ENCODE measurements at regions not wholly inside any gene's neighbourhood (a gene's known extent, or its start where the extent isn't known, plus 50 kb on each side); places are given as distances from the start of the nearest gene placed in this dataset.
A peak's percentile ranks its signal among the peaks of the same experiment; 100 is the strongest.
"Not testable (repeated sequence)": the region's sequence is repeated elsewhere in the genome, so short reads cannot be mapped to it uniquely, and the experiment has no call there.

DNA sequence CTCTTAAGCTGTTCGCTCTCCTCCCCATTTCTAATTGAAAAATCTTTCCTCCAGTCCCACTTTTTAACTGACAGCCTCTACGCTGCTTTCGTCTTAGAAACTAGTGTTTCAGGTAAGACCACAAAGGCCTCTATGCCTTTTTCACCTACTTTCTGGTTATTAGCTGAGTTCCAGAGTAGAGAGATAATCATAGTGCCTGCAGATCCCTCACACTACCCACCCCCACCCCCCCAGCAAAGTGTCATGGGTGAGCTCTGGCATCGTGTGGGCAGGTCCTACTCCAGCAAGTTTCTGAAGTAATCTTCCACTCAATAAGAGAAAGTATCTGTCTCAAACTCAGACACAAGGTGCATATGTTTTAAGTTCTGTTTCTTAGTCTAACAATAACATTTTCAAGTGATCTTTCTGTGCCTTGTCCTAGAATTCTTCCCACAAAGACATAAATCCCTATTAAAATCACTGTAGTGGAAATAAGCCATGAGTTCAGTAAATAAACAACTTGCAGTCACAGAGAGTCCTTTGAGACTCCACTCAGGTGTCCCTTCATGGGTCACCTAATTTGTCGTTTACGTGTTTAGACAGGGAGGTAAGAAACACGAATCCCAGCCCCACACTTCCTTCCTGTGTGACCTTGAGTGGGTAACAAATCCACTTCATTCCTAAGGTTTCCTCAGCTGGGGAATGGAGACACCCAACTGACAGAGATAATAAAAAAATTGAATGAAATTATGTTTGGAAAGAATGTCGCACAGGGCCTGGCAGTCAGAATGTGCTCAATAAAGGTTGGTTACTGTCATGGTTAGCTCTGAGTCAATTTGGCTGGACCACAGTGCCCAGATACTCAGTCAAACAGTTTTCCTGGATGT lies 228.9 kb upstream of the CAND1 start:
- DNase-seq (ENCODE audit: low spot score): no peak

DNA sequence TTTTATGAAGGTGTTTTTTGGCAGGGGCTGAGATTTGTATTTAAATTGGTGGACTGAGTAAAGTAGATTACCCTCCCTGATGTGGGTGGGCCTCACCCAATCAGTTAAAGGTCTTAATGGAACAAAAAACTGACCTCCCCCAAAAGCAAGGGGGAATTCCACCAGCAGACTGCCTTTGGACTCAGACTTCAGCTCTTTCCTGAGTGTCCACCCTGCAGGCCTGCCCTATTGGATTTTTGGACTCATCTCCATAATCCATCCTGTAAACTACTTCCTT lies 228.4 kb upstream of the CAND1 start:
- DNase-seq (ENCODE audit: low spot score): no peak

DNA sequence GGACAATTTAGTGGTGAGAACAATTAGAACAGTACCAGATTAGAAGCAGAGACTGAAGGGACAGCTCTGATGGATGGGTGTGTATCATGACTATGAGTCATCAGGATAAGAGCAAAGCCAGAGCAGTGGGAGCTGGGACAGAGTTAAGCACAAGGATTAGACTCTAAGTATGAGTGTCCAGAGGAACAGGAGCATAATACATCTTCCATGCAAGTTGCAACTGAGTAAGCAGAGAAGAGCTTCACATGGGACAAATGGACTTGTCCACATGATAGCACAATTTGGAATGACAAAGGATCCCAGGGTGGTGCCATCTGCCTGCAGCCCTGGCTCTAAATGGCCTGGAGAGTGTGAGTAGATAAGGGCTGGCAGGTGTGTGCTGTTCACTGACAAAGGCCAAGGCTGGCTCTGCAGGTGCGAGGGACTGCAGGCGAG lies 226.4 kb upstream of the CAND1 start:
- no peak for DNase-seq (ENCODE audit: low spot score)

DNA sequence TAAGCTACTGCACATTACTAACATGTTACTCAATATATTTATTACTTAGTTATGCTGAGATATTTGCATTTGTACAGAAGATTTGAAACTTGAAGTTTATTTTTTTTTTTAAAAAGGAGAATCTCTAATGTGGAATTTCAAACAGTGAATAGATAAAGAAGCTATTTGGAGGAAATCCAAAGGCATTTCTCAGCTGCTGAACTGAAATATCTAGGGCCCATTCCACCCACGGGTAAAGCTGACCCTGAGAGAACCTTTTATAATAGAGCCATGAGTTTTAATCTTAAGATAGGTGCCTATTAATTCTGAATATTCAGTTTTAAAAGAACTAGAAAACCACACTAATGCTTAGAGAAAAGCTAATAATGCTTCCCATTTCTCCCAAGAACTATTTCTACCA lies 225.4 kb upstream of the CAND1 start:
- no peak for DNase-seq (ENCODE audit: low spot score)

DNA sequence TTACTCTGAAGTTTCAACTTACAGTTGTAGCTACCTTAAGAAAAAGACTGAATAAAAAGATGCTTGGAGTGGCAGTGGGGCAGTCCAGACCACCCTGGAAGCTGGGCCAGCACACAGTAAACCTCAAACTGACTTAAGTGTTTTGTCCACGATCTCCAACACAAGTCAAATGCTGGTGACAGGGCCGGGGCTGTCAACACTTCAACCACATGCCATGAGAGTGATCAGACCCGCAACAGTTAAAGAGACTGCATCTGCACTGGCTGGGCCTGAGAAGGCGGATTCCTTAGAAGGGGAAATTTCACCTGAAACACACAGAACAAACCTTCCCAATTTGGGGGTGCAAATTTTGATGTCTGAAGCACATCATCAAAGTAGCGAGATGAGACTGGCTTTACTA lies 223.5 kb upstream of the CAND1 start:
- DNase-seq (ENCODE audit: low spot score): no peak

DNA sequence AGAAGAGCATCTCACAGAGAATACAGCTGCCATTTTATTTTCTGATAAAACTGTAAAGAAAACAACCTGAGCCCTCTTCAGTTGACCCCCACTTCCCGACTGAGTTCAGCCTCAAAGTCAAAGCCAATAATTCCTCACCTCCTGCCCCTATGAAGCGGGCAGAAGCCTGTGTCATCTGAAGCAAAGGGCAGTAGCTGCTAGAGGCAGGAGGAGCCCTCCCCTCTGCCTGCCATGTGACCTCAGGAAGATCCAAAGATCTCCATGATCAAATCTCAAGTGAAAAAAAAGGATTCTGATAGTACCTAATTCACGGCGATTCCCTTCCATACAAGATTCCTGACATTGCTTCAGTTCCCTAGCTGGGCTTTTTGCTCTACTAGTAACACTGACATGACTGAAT lies 223.1 kb upstream of the CAND1 start:
- no peak for DNase-seq (ENCODE audit: low spot score)

DNA sequence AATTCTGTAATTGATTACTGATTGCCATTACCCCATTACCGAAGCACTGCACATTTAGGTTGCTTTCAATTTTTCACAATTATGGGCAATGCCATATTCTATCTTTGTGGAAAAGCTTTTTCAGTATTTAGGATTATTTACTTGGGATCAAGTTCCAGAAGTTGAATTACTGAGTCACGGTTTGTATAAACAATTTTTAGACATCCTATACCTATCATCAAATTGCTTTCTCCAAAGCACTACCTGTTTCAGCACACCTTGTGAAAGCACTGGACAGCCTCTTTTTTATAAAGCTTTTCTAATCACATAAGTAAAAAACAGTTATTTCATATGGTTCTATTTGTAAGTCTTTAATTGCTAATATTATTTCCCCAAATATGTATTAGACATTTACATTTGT lies 221.5 kb upstream of the CAND1 start:
- DNase-seq (ENCODE audit: low spot score): no peak

DNA sequence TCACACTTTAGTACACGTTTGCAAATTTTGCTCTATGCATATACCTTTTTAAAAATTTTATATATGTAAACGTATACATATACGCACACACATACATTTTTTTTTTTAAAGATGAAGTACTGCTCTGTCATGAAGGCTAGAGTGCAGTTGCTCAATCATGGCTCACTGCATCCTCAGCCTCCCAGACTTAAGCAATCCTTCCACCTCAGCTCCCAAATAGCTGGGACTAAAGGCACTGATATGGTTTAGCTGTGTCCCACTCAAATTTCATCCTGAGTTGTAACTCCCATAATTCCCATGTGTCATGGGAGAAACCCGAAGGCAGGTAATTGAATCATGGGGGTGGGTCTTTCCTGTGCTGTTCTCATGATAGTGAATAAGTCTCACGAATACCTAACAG lies 220.8 kb upstream of the CAND1 start:
- DNase-seq (ENCODE audit: low spot score): no peak

DNA sequence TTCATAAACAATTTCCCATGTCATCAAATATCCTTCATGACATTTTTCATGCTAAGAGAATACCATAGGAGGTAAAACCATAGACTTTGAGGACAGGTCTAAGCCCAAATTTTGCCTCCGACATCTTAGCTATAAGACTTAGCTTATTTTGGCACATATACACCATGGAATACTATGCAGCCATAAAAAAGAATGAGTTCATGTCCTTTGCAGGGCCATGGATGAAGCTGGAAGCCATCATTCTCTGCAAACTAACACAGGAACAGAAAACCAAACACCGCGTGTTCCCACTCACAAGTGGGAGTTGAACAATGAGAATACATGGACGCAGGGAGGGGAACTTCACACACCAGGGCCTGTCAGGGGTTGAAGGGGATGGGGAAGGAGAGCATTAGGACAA lies 220.0 kb upstream of the CAND1 start:
- DNase-seq (ENCODE audit: low spot score): not testable (repeated sequence)

DNA sequence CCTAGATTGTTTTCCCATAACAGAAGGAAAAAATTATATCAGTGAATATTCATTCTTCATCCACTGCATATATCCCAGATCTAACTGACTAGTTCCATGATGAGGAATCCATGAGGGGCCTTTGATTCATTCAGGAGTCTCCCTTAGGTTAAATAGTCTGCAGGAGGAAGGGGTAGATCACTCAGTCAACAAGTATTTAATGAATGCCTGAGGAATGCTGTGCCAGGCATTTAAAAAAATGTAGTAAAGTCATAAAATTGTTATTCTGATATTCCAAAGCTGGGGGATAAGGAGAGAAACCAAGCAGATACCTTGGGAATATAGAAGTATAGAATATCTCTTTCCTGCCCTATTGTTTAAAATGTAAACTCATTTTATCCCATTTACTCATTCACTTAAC lies 216.2 kb upstream of the CAND1 start:
- no peak for DNase-seq (ENCODE audit: low spot score)

DNA sequence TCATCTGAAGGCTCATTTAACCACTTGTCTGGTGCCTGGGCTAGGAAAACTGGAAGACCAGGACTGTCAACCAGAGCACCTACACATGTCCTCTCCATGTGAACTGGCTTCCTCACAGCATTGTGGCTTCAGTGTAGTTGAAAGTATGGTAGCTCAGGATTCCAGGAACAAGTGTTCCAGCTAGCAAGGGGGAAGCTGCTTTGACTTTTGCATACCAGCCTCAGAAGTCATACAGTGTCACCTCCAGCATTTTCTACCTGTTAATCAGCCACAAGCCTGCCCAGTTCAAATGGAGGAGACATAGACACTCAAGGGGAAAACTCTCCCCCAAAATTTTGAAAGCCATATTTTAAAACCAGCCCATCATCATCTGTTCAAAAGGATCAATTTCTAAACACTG lies 212.8 kb upstream of the CAND1 start:
- no peak for DNase-seq (ENCODE audit: low spot score)

DNA sequence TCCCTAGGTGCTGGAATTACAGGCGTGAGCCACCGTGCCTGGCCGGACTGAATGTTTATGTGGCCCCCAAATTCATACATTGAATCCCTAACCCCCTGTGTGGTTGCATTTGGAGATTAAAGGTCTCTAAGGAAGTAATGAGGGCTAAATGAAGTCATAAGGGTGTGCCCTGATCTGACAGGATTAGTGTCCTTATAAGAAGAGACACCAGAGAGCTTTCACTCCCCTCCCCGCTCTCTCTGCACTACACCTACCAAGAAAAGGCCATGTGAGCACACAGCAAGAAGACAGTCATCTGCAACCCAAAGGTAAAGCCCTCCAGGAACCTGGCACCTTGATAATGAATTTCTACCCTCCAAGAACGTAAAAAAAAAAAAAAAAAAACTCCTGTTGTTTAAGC lies 212.1 kb upstream of the CAND1 start:
- no peak for DNase-seq (ENCODE audit: low spot score)

DNA sequence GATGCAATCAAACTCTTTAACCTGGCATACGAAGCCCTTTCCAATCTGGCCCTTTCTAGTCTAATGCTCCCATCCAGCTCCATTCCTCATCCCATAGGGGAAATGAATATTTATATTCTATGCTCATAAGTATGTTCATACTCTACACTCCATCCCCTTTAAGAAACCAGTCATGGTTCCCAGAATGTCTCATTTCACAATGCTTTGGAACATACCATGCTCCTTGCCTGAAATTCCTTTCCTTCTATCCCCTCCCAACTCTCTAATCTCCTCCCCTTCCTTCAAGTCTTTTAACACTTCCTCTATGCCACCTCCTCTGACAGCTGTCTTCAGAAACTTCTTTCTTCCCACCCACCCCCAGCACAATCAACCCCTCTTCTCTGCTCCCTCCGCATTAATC lies 207.0 kb upstream of the CAND1 start:
- DNase-seq (ENCODE audit: low spot score): no peak

DNA sequence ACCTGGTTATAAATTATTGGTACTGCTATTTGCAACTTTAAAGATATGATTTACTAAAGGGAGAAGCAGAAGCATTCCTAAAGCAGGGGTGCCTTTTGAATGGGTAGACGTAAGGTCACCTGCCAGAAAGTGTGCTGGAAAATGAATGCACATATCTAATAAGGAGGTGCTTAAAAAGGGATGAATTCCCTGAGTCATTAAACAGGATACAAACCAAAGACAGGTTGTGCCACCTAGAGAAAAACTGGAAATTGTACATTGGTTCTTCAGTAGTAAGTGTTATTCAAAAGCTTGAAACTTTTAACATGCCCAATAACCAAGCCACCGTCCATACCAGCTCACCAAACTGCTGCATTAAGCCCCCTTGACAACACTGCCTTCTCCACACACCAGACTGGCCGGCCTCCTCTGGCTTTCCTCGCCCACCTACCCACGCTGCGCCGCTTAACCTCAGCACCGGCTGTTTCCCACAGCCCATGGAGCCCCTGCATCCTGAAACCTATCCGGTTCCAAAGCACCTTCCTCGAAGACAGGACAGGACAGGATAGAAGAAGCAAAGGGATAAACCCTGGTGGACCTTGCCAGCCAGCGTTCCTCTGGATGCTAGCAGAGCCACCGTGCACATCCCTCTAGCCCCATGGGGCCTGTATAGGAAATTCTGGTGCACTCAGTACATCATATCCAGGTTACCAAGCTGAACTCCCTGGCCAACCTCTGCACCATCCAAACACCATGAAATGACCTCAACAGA lies 201.5 kb upstream of the CAND1 start:
- no peak for DNase-seq (ENCODE audit: low spot score)

DNA sequence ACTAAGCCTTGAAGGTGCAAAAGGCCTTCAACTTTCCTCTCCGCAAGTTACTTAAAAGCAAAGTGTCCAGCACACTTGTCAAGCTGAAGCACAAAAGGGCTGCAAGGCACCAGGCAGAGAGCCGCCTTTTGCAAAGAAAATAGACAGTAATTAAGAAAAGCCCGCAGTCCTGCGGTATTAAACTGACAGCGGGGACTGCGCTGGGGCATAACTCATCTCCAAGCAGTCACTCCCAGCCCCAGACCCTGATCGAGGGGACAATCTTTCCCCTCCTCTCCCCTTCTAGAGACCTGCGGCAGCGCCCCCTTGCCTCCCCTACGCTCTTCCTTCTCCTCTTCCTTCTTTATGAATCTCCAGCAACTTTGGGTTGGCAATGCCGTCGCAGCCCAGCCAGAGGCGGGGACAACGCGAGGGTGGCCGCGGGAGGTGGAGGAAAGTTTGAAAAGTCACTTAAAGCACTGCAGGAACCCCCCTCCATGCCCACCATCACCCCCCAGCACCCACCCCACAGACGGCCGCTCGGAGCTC lies 200.9 kb upstream of the CAND1 start:
- DNase-seq (ENCODE audit: low spot score): no peak

DNA sequence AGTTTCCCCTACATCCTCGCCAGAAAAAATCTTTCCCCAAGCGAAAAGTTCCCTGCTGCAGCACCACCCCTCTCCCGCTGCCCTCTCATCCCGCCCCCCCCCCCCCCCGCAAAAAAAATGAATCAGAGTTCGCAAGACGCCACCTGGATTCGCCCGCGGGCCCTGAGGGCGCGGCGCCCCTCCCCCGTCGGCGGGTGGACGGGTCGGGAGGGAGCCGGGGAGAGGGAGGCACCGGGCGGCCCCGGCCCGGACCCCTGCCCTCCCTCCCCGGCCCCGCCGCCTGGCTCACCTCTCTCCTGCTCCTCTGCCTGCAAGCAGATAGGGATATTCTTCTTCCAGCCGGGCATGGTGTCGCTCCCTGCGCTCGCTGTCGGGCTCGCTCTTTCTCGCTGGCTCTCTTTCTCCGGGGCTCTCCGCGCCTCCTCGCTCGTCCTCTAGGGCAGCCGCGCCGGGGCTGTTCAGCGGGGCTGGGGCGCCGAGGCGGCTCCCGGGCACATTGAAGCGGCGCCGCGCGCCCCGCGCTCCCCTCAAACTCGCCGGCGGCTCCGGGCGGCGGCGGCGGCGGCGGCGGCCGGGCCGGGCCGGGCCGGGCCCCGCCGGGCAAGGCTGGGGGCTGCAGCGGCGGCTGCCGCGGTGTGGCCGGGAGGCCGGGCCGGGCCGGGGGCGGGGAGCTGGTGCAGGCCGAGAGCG lies 200.3 kb upstream of the CAND1 start:
- peak; percentile 13 for DNase-seq (ENCODE audit: low spot score)

DNA sequence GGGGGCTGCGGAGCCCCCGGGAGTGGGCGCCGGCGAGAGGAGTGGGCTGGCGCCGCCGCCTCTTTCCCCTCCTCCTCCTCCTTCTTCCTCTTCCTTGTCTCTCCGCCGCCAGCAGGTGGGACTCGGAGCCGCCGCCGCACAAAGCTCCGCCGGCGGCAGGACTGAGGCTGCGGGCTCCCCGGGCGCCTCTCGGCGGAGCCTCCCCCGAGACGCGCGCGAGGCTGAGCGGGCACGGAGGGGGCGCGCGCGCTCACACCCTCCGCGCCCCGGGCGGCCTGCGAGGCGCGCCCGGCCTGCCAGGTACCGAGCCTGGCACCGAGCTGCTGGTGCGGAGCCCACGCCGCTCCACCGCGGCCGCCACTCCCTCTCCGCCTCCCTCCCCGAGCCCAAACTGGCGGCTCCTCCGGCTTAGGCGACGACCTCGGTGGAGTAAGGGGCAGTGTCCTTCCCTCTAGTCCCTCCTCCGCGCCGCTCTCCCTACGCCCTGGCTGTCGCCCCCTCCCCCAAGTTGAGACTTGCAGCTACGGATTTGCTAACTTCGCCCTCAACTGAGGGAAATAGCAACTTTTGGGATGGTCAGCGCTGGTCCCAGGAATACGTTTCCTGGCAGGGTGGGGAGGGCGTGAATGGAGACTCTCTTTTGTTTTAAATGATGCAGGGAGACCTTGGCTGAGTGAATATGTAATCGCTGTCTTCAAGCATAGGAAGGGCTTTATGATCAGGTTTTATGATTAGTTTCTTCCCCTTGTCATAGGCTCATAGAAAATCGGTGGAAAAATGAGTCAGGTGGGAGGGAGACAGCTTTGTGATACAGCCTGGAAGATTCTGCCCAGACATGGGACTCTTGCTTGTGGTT lies 199.5 kb upstream of the CAND1 start:
- DNase-seq (ENCODE audit: low spot score): peak; percentile 6

DNA sequence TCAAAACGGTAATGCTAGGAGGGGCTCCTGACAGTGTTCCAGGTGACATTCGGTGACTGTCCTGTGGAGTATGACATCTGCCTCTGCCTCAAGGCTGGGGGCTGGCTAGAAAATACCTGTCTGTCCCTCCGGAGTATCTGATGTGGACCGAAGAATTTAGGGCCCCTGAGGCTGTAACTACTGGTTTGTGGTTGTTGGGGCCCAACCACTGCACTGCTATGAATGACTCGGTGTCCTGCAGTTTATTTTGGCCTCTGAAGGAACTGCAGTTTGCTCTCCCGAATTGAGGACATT lies 198.9 kb upstream of the CAND1 start:
- DNase-seq (ENCODE audit: low spot score): no peak

DNA sequence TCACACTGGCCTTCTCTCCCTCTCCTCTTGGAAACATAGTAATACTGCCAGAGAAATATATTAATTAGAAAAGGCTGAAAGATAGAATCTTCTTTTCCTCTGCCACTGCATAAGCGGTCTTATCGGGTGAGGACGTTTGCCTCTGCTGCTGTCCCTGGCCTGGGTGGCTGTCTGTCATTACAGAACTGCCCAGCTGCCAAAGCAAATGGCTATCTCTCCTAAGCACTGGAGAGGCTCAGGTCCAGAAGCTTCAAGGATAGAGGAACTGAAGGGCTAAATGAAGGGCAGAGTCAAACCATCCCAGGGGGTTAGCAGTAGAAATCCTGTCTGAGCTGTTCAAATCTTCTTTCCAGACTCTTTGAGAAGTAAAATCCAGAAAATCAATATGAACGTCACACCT lies 198.6 kb upstream of the CAND1 start:
- no peak for DNase-seq (ENCODE audit: low spot score)

DNA sequence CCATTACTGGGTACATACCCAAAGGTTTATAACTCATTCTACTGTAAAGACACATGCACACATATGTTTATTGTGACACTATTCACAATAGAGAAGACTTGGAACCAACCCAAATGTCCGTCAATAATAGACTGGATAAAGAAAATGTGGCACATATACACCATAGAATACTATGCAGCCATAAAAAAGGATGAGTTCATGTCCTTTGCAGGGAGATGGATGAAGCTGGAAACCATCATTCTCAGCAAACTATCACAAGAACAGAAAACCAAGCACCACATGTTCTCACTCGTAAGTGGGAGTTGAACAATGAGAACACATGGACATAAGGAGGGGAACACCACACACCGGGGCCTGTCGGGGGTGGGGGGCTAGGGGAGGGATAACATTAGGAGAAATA lies 196.9 kb upstream of the CAND1 start:
- DNase-seq (ENCODE audit: low spot score): not testable (repeated sequence)

DNA sequence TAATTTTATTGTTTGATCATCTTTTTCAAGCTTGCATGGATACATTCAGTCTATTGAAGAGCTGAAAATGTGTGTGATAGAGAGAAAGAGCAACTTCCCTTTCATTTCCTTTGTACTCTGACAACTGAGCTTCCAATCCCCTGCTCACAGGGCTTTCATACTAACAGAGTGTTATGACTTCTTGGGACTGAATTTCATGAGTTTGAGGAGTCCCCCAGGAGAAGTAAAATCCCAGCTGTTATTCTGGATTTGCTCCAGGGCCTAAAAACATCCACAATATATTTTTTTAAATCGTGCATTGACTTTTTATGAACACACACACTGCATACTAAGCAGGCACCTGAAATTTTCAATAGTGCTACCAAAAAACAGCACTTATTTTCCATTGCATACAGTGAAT lies 195.8 kb upstream of the CAND1 start:
- DNase-seq (ENCODE audit: low spot score): no peak

DNA sequence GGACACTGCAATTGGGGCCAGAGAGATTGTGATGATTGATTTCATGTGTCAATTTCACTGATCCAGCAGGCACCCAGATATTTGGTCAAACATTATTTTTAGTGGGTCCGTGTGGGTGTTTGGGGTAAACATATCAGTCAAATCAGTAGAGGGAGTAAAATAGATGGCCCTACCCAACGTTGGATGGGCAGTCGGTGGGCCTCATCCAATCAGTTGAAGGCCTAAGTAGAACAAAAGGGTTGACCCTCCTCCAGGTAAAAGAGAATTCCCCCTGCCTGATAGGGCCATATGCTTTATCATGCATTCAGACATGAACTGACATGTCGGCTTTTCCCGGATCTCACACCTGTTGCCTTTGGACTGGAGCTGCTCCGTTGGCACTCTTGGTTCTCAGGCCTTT lies 195.1 kb upstream of the CAND1 start:
- DNase-seq (ENCODE audit: low spot score): no peak
